Left lobe of liver (tissue), 2 donors: ENCODE measurements at regions not wholly inside any gene's neighbourhood (a gene's known extent, or its start where the extent isn't known, plus 50 kb on each side); places are given as distances from the start of the nearest gene placed in this dataset.

Source experiments
- ATAC-seq: fragments of 200-7000 bp; cut with Tn5 transposase; one replicate; pipeline ENCODE4 v1.9.1; 2020; ENCODE audit warnings: mild to moderate bottlenecking, moderate library complexity
- DNase-seq: peaks from one replicate; pipeline ENCODE4 v3.0.0-alpha.2; 2020; ENCODE audit warnings: low spot score
- donor health status: DM: no; HTN: no; CAD: no; lungs with moderate emphysema.
- donor health status: DM: no; HTN: yes; CAD: no.

DNA sequence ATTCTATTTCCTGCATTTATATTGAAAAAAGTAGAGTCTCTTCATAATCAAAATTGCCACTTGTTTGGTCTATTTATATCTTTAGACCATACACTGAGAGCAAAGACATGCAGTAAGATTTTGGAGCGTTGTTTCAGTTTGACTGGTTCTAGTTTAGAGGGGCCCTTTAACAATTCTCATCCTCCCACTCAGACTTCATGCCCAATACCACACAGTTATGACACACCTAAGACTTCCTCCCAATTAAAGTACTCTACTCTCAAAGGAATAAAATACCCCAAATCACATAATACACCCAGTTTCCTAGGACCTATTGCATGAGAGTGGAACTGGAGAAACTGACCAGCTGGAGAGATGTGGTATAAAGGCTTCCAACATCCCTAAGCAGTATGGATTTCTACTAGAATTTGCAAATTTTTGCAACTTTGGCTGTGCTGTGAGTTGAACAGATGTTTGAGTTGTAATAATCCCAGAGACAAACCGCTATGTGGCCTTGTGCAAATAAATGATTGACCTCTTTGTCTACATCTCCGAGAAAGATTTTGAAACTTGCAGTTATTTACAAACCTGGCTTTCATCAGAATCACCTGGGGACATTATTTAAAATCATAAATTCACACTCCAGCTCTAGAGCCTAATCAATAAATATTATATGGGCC, 170.0 kb upstream of the ROBO2 start:
- peak; percentile 82 for ATAC-seq
- no peak for DNase-seq

DNA sequence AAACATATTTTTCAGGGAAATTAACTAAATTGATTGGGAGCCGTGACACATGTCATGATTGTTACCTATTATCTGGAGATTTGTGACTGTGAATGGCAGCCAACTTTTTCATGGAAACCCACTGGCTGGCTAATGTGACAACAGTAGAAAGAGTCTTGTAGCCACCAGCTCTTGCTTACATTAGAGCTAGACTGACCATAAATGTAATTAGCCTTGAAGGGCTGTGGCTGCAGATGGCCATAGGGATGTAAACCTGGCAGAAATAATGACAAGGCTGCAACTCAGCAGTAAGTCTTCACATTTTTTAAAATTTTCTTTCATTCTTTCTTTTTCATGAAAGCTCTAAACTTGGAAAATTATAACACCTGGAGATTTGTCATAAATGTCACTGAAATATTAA, 168.2 kb upstream of the ROBO2 start:
- no peak for DNase-seq
- no peak for ATAC-seq

DNA sequence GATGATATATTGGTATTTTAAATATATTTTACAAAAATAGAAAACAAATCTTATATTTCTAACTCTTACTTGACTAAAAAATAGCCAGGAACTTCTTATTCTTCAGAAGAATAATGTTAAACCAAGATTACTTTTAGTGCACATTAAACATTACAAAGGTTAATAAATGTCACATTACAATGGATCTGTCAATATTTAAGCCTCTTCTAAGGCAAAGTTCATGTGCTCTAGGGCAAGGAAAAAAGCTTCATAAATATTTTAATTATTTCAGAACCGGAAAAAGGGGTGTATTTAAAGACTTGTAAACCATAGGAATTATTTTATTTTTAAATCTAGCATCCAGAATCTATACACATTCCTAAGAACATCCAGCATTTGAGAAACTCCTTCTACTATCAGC, 166.9 kb upstream of the ROBO2 start:
- ATAC-seq: peak; percentile 64
- DNase-seq: no peak

DNA sequence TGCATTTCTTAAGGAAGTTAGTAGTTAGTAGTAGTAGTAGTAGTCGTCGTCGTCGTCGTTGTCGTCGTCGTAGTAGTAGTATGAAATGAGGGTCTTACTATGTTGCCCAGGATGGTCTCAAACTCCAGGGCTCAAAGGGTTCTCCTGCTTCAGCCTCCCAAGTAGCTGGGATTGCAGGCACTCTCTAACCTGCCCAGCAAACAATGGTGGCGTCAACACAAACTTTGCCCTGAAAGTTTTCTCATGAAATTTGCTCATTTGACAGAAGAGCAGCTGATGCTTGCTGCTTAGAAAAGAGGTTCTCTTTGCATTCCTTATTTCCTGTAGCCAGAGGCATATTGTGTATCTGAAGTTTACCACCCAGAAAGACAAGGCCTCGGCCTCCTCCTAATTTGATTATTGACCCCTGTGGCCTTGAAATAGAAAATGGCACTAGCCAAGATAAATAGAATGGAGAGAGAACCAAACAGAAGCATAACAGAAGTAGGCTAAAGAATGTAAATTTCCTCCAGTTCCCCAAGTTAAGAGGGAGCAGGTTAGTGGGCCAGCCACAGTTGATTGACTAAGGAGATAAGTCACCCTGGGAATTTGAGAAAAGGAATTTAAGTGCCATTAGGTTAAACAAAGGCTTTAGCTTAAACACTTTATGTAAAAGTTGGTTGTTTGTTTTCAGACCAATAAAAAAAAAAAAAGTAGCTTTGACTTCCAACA, 166.2 kb upstream of the ROBO2 start:
- DNase-seq: peak; percentile 56
- ATAC-seq: peak; percentile 75

DNA sequence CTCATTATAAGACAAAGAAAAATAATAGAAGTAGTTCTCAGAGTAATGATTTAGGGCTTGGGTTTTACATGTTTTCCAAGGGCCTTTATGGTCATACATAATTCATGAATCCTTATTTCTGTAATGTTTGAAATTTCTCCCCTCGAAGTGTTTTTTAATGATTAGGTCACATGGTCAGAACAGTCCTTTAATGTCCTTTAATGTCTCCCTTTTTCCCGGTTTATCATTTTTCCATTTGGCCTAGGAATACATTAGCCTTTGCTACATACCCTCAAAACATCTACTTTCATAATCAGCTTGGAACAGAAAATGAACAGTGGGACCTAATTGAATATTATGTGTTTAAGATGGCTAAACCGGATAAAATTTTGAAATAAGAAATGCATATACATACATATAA, 159.9 kb upstream of the ROBO2 start:
- ATAC-seq (no peak), DNase-seq (no peak)

DNA sequence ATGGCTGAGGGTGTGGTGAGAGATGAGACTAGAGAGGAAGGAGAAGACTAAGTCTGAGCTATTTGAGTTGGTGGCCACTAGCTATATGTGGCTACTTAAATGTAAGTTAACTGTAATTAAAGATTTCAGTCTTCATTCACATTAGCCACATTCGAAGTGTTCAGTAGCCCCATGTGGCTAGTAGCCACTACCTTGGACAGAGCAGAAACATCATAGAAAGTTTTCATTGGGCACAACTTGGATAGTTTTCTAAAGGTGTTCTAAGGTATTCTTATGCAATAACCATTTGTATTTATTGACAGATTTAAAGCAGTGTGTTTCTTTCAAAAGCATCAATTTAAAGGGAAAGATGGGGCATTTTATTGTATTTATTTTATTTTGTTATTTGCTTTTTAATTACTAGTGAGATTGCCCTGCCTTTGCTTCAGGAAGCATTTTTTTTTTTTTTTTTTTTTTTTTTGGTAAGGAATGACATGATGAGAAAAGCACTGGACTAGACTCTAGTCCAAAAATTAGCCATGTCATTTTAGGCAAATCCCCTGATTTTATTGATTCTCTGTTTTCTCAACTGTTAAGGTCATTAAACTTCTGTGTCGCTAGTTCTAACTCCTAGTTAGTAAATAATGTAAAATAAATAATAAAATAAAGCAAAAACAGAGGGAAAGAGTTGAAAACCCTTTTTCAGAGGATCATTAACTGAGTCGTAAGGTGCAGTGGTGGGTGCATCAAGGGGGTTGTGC, 153.0 kb upstream of the ROBO2 start:
- peak; percentile 40 for ATAC-seq
- DNase-seq: no peak

DNA sequence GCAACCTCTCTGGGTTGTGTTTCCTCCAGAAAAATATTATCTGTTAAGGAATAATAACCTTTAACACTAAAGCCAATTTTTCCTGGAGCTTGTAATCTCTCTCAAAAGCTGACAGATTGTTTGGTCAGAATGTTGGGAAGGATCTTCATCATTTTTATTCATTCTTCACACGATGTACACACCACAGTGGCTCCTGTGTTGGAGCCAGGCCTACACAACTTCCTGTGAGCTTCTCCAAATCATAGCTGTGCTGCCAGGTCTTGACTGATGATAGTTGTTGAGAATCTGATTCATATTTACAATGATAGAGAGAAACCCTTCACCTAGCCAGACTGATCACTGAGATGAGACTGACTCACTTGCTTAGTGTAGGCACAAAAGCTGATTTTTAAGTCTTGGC, 151.0 kb upstream of the ROBO2 start:
- ATAC-seq: no peak
- DNase-seq: no peak

DNA sequence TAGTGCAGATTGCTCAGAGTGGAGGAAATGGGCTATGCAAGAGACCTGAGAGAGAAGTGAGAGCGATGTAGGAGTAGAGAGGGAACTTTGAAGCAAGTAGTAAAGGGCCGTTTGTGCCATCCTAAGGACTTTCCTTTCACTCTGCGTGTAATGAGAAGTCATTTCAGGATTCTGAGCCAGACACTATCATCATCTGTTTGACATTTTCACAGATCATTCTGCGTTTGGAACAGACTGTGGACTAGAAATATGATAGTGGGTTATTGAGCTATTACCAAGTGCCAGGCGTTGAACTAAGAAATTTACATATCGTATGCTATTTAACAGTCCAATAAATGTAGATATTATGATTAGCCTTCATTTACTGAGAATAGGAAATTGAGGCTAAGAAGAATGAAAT, 150.0 kb upstream of the ROBO2 start:
- ATAC-seq: no peak

DNA sequence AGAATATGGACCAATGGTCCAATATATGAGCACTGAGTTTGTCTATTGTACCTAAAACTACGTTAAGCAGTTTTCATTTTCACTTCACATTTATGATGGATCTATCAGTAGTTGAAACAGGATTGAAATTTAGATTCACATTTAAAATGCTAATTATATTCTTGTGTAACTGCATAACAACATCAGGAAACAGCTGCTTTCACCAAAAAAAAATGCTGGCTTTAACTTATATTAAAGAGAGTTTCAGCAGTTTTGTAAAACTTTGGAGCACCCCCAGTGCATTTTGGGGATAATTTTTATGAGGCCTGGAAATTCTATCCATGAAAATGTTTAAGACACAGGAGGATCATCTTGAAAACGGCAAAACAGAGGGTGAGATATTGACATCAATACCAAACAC, 142.8 kb upstream of the ROBO2 start:
- DNase-seq: no peak
- ATAC-seq: no peak

More for the DNA sequence above, 150.0 kb upstream of the ROBO2 start:
- DNase-seq: no peak

DNA sequence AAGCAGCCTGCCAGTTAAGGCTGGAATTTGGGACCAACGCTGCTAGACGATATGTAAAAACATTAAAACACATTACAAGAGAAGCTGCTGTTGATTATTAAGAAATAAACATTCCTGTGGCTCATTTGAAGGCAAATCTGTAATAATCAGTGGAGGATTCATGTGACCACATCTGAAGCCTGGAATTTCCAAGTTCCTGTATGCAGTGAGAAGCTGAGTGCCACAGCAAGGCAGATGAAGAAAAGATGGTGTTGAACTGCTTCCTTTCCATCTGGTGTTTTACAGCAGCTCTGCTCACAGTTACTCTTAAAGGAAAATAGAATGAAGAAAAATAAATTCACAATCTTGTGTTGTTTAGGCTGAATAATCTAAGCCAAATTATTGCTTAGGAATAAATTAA, 139.3 kb upstream of the ROBO2 start:
- DNase-seq: no peak
- no peak for ATAC-seq

DNA sequence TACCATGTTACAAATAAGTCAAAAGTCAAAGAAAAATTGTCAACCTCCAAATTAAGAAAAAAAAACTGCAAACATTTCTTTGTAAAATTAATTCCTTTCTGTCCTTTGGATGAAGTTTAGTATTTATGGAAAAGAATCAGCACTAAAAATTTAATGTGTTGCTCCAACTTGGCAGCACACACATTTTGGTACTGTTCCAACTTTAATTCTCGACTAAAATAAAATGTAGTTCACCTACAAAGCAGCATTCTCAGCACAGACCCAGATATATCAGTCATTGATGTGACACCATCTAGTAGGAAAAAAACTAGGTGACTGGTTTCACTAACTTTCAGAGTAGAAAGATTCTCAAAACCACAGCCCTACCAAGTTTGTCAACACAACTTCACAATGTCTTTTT, 131.7 kb upstream of the ROBO2 start:
- ATAC-seq (no peak), DNase-seq (no peak)

DNA sequence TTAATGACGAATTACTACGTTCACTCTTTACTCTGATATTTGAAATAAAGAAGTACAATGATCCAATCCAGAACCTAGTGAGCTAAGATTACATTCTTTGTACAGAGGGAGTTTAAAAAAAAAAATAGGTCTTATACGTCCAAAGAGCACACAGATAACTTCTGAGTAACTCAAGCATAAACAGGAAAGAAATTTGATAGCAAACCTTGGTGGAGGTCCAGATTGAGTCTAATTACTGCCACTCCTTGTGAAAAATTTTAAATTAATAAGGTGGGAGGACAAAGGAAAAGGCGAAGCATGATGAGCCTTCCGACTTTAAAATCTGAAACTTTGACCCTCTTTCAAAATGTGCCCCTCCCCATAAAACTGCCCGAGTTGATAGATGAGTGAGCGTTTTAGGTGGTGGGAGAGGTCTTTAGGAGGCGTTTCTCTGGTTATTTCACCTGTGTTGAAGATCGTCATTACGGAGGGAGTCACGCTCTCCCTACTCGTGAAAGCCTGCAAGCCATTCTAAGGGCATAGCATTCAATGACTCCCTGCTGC, 127.0 kb upstream of the ROBO2 start:
- no peak for DNase-seq
- no peak for ATAC-seq

DNA sequence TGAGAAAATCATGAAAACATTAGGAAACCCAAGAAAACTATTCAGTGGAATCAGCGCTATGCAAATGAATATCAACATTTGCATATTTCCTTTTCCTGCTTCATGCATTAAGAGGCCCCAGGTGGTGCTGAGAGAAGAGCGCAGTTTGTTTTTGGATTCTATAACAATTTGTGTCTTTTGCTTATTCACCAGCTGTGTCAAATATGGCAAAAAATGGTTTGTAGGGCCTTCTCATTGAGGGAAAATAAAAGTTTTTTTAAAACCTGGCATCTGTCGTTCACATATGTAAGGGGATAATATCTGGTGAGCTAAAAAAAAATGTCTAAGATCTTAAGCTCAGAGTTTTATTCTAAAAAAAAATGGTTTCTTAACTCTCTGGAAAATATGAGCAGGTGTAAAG, 122.5 kb upstream of the ROBO2 start:
- ATAC-seq: no peak
- DNase-seq: no peak

DNA sequence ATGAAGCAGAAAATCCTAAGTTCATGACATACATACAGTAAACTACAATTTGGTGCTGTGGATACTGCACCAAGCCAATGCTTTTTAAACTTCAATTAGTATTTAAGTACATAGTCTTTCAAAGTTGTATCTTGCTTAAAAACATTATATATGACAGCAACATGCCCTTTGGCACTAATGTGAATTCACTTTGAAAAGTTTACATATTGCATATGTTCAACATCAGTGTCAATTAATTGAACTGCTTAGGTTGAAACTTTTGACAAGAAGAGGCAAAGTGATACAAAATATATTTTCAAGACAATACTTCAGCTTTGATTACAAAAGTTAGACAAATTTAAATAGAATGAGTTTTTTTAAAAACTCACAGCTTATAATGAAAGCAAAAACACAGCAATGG, 119.4 kb upstream of the ROBO2 start:
- ATAC-seq (no peak), DNase-seq (no peak)

DNA sequence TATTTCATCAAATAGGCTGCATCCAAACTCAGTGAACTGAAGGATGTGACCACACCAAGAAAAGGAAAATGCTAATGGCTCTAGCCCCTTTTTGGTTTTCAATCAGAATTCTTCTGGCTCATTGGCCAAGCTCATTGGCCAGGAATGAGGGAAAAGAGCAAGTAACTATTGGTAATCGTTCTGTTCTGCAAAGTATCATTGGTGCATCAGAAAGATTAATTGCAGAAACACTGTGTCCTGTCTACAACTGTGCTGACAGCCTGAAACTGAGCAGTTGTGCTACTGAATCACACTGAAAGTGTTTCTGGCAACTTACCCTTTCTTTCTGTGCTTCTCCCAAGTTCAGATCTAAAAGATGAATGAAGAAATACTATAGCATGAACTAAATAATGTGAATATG, 116.4 kb upstream of the ROBO2 start:
- ATAC-seq: no peak
- no peak for DNase-seq

DNA sequence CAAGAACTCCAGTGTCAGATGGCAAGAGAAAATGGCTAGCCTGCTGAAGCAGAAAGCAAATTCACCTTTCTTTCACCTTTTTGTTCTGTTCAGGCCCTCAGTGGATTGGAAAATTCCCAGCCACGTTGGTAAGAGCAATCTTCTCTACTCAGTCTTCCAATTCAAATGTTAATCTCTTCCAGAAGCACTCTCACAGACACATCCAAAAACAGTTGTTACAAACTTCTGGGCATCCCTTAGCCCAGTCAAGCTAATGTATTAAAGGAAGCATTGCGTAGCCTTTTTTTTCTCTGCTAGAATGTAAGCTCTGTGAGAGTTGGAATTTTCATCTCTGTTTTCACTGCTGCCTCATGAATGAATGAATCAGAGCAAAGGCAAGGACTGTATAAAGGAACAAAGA, 109.2 kb upstream of the ROBO2 start:
- no peak for ATAC-seq
- no peak for DNase-seq

DNA sequence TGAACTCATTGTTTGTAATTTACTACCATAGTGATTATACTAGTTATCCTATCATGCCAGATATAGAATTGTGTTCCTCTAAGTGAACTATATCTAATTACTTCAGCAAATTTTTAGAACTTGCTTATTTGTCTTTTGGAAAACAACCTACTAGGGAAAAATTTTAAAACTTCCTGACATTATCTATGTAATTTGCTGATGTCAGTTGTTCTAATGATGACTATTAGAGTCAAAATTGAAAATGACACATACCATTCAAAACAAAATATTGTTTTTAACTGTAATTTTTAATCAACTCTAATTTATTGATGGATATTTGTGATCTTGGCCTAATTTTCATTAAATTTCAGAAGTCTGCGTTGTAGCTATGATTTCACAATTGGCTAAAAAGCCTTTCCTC, 106.7 kb upstream of the ROBO2 start:
- ATAC-seq (no peak), DNase-seq (no peak)

DNA sequence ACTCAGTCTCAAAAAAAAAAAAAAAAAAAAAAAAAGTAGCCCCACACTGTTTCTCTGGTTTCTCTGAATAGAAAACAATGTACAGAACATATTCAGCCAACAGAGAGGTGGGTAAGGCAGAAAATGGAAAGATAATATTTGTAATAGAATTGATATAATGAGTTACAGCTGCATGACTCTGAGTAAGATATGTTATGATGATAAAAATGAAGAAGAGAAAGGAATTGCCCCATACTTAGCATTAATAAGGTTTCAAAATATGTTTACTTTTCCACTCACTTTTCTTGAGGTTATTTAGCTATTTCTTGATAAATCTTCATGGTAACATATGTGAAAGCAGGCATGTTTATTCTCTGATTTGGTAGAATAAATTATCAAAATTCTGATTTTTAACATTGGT, 100.9 kb upstream of the ROBO2 start:
- no peak for DNase-seq
- no peak for ATAC-seq

DNA sequence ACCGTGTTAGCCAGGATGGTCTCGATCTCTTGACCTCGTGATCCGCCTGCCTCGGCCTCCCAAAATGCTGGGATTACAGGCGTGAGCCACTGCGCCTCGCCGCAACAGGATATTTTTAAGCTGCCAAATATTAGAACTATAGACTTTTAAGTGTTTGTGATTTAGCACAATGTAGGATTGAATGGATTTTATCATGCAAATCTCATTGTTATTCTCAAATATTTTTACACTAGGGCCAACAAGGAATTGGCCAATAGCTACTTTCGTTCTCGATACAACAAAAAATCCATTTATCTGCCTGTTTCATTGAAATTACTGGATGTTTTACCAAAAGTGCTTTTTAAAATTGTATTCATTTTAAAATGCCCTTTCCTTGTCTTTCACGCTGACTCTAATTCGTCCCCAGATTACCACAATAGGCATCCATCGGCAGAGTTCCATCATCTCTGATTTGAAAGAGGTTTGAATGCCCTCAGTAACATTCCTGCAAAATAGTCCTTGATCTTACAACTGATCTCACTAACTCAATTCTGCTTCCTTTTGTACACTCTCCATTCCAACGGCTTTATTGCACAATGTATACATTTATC, 99.6 kb upstream of the ROBO2 start:
- ATAC-seq (no peak), DNase-seq (no peak)

DNA sequence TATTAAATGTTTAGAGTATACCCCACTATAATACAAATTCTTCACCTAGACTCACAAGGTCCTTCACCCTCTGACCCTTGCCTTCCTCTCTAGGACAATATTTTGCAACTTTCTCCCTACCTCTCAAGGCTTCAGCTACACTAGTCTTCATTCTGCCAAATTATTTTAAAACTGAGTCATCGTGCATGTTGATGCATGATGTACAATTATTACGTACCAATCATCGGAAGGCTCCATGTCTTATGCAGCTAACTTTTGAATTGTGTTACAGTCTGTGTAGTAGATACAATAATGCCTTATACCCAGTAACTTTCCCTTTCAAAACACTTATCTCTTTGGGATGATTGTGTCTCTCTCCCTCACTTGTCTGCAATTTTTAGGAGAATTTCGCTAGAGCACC, 98.5 kb upstream of the ROBO2 start:
- ATAC-seq: no peak
- DNase-seq: no peak

DNA sequence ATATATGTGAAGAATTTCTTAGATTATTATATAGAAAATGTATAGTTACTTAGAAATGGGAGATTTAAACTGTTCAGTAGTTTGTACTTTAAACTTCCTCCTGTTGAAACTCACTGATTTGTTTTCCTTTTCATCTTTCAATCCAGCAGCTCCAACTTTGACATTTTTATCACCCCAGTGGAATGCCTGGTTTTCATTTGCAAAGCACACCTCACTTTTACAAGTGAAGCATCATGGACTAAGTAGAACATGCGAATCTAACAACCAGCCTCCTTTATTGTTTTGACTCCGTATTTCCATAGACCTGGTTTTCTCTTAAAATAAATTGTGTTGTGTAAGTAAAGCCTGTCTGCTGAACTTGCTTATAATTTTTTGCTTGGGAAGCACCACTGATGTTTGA, 97.8 kb upstream of the ROBO2 start:
- ATAC-seq (no peak), DNase-seq (no peak)

DNA sequence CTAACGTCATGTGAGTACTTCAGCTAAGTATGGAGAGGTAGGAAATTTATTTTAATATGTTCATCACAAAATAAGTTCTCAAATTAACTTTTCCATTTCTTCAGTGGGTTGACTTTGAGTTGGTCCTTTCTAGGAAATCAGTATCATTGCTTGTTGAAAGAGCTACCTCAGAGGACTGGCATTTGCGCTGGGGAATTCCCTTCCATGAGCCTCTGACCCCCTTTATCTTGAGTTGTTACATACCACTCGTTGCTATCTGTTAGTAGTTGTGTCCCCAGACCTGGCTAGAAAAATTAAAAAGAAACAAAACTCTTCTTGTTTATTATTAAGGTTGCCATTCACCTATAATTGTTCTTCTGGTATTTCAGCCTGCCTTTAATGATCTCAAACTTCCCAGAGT, 96.8 kb upstream of the ROBO2 start:
- ATAC-seq (no peak), DNase-seq (no peak)
